ENCODE measurements at regions not wholly inside any gene's neighbourhood (a gene's known extent, or its start where the extent isn't known, plus 50 kb on each side); places are given as distances from the start of the nearest gene placed in this dataset.

- no peak for DNase-seq
Observed at GRCh38 chr9:126127591-126127990, 199.0 kb upstream of the MVB12B start.

GRCh38 chr9:126128494-126129142 is 198.0 kb upstream of the MVB12B start:
- DNase-seq, result no peak

DNA sequence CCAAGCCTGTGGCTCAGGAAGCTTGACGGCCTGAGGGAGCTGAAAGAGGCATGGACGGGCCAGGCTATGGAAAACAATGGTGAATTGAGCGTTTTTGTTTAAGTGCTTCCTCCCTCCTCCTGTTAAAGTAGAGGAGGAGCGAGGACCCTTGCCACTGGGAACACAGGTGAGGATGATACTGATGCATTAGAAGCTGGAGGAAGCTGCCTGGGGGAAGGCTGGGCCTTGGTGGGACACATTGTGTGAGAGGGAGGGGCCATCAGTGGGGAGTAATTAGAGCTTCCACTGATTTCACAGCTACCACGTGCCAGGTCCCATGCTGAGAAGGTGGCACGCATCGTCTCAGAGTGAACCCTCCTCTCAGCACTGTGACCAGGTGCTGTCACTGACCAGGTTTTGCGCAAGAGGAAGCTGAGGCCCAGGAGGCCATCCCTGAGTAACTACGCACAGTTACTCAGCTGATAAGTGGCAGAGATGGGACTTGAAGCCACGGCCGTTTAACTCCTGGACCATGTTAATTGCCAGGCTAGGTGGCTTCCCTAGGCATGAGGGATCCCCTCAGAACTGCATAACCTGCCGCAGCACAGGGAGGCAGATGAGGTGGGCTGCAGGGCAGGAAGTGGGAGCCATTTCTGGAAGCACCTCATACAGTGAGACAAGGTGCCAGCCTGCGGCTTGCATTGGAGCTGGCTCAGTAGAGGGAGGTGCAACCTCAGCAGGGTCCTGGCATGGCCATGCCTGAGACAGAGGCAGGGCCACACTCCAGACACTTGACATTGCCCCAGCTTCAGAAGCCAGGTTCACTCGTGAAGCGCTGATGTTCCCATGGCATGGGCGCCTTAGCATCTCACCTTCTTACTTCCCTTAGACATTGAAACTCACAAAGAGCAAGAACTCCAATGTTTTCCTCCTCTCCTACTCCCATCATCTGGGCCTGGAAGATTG is 195.3 kb upstream of the MVB12B start:
- DNase-seq, result no peak

GRCh38 chr9:126132746-126133145 is 193.9 kb upstream of the MVB12B start:
- DNase-seq, result no peak

DNA sequence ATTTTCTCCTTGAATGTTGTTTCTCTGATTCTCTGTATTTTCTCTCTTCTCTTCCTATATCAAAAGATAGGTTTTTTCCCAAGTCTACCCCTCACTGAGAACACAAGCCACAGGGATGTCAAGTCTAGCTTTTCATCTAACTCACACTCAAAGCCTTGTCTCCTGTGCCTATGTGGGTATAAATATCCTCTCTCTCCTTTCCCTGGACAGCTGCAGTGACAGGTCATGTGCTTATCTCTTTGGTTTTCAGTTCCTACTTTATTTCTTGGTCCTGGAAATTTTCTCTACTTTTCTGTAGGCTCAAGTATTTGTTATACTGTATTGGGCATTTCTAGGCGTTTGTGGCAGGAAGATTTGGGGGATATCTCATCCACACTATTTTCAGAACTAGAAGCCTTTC is 182.4 kb upstream of the MVB12B start:
- no peak for DNase-seq

GRCh38 chr9:126144603-126145456 is 181.8 kb upstream of the MVB12B start:
- DNase-seq, result no peak

GRCh38 chr9:126145887-126146253 is 180.8 kb upstream of the MVB12B start:
- no peak for DNase-seq

DNA sequence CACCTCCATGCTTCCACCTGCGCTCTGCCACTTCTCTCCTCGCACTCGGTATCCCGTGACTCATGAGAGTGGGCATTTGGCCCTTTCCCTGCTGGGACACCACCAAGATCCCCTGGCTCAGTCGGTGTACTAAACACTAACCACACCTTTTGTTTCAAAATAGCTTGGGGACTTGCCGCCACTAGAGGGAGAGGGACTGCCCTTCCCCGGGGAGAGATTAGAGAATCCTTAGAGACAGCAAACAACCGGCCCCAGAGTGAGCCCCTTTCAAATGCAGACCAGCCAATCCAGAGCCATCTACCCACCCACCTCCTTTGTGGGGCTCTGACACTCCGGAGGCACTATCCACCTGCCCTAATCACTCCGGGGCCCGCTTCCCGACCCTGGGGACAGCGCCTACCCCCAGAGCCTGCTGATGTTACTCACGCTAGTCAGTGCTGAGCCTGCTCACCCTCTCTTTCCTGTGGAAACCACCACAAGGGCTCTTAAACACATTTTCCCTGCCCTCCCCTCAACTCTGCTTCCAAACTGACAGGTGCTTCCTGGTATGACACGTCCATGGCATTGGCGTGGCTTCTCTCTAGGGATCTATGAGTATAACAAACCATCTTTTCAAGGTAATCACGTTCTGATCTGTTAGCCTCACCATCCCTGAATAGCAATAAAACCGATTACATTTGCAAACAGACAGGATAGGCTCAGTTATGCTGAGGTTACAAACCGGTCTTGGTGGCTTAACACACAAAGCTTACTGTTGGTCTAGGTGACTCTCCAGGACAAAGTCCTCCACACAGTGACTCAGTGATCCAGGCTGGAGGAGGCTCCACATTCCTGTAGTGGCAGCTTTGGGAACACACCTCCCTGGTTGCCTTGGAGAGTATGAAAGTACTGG is 180.1 kb upstream of the MVB12B start:
- DNase-seq, result peak; percentile 72

GRCh38 chr9:126147186-126147935 is 179.3 kb upstream of the MVB12B start:
- DNase-seq, result no peak

DNA sequence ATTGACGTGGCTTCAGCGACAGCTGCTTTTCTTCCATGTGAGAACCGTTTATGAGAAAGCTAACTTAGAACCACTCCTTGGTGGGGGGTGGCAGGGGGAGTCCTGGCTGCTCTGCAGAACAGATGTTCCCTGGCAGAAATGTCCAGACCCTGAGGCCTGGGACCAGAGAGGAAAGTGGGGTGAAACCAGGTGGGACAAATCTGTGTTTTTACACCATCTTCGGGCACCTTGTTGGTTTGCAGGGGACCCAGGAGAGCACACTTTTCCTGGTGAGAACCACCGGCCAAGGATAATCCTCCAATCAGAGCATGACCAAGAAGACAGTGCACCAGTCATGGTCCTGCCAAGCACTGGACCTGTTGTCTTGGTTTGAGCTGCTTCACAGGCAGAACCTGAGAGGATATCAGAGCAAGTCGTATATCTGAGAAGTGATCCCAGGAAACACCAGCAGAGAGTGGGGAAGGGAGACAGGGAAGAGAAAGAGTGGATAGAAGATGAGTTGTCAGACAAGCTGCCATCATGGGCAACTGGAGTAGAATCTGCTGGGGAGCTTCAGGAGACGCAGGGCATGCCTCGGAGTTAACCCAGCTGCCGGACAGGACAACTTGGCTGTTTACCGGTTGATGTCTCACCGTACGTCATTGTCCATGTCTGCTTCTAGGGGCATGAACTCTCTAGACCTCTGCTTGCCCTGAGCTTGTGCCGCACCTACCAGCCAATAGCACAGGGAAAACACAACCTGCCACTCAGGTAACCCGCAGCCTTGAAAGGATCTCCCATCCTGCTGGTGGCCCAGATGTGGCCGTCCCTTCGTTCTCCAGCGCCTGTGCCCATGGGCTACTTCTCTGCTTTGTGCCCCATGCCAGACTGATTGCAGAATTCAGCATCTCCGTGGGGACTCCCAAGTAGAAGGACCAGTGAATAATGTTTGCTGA is 178.4 kb upstream of the MVB12B start:
- no peak for DNase-seq

DNA sequence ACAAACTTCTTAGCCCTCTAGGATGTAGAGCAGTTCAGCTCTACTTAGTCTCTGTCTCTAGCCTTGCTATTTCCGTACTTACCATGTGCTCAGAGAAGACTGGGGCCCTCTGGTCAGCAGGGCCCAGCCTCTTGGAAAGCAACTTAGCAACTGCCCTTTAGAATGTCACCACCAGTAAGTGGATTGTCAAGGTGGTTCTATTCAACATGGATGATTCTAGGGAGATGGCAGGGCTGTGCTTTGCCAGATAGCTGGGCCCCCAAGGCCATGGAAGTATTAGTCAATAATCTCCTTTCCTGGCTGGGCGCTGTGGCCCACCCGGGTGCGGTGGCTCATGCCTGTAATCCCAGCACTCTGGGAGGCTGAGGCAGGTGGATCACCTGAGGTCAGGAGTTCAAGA is 177.6 kb upstream of the MVB12B start:
- no peak for DNase-seq

GRCh38 chr9:126149661-126150060 is 177.0 kb upstream of the MVB12B start:
- no peak for DNase-seq

DNA sequence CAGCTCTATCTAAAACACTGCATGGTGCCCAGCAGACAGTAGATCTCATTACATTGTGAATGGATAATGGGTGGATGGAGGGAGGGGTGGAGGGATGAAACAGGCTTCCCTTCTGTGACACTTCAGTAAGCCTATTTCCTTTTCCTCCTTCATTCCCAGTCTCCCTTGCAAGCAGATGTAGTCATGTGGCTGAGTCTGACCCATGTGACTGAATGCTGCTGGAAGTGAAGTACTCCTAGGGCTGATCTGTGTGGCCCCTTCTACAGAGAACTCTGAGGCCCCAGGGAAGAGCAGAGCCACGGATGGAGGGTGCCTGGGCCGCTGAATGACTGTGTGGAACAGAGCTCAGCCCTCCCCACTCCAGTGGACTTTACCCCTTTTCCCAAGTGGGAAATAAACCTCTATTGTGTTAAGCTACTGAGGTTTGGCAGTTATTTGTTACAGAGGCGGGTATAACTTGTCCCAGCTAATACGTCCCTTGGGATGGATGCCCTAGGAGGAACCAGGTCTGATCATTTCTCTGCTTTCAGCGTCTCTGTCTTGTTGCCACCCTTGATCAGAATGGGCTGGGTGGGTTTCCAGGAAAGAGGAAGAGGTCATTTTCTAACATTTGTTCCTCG is 176.1 kb upstream of the MVB12B start:
- no peak for DNase-seq

DNA sequence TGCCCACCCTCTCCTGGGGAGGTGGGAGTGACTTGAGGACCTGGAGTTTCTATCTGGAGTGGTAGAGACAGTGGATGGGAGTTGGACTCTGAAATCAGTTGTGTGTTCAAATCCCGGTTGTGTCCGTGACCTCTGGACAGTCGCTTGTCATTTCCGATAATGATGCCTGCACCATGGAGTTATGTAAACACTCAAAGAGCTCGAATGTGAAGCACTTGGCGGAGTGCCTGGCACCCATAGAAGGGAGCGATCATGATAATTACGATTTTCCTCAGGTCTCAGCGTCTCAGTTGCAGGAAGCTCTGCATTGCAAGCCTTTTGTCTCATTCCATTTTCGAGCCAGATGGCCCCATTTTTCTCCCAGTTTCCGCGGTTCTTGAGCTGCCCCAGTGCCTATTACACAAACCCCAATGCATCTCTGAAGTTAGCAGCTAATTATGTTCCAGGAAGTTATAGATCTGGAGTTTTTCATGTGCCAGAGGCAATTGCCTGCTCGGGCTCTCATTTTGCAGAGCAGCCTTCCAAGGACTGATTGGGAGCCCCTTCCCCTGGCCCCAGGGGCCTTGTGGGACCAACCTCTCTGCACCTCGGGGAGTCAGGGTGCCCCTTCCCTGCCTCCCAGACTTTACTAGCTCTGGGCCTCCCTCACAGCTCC is 175.5 kb upstream of the MVB12B start:
- no peak for DNase-seq

- no peak for DNase-seq
Observed at GRCh38 chr9:126151686-126152134, 174.9 kb upstream of the MVB12B start.

DNA sequence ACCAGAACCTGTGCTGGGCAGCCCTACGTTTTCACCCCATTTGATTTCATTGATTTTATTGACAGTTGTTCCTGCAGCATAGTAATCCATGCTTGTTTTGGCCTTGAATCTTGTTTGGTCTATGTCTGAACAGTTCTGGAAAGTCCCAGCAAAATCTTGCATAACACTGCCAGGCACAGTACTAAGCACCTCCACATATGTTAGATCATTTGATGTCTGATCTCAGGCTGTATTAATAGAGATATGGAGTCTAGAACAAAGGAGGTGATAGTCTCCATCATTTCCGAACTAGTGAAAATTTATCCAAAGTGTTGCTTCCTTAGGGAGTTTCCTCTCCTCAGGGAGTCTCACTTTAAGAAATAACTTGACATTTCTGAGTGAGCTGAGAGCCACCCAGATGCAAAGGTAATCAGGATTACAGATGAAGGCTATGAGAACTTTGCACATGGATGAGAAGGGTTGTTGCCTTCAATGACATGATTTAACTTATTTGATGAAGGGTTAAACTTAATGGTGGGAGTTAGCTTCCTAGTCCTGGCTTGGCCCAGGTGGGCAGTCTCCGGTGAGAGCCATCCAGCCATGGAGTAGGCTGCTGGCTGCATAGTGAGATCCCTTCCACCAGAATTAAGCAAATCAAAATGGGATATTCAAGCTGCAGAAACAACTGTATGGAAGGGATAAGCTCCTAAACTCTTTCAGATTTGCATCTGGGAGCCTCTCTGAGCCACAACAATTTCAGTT is 173.8 kb upstream of the MVB12B start:
- no peak for DNase-seq

- no peak for DNase-seq
Observed at GRCh38 chr9:126153382-126153781, 173.2 kb upstream of the MVB12B start.

DNA sequence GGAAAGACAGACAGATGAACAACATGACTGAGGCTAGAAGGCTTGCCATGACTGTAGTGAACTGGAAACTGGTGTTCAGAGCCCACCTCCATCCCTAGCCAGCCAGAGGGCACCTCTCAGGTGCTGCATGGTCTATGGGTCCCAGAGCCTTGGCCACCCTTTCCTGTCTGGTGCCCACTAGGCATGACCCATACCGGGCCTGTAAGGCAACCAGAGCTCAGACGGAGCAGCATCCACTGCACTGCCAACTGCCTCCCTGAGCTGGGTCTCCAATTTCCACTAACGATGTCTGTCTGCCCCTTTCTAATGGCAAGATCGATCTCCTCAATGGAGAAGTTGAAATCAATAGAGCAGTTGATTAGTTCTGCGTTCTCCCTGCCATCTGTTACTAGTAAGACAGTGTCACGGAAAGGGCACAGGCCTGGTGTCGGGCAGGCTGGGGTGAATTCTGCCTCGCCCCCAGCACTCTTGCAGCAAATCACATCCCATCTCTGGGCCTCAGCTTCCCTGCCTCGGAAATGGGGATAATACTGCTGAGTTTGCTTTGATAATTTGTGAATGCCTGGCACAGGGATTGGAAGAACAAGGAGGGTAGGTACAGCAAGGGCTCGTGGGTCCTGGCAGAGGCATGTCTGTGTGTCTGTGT is 172.3 kb upstream of the MVB12B start:
- DNase-seq, result no peak

Data from 8988T (cell line).